Fibroblast of skin of right biceps (primary cell): ENCODE measurements at regions not wholly inside any gene's neighbourhood (a gene's known extent, or its start where the extent isn't known, plus 50 kb on each side); places are given as distances from the start of the nearest gene placed in this dataset.
"Not testable (repeated sequence)": the region's sequence is repeated elsewhere in the genome, so short reads cannot be mapped to it uniquely, and the experiment has no call there.

ENCODE experiments used
- DNase-seq: peaks from one replicate; pipeline ENCODE4 v3.0.0-alpha.2; 2013

GRCh38 chrX:113287761-113288160, 447.1 kb upstream of the AMOT start:
- no peak for DNase-seq

GRCh38 chrX:113275804-113276203, 435.2 kb upstream of the AMOT start:
- DNase-seq = no peak

GRCh38 chrX:113274791-113275190, 434.2 kb upstream of the AMOT start:
- no peak for DNase-seq

- DNase-seq = no peak
Observed at GRCh38 chrX:113274345-113274744, 433.7 kb upstream of the AMOT start.

GRCh38 chrX:113269203-113269602, 428.6 kb upstream of the AMOT start:
- DNase-seq = no peak

GRCh38 chrX:113260474-113260873, 419.8 kb upstream of the AMOT start:
- DNase-seq = no peak

GRCh38 chrX:113222305-113222704, 381.7 kb upstream of the AMOT start:
- DNase-seq = no peak

- no peak for DNase-seq
Observed at GRCh38 chrX:113212052-113212451, 371.4 kb upstream of the AMOT start.

GRCh38 chrX:113202601-113203000, 362.0 kb upstream of the AMOT start:
- DNase-seq = no peak

GRCh38 chrX:113195949-113196348, 355.3 kb upstream of the AMOT start:
- DNase-seq = no peak

- no peak for DNase-seq
Observed at GRCh38 chrX:113192418-113192817, 351.8 kb upstream of the AMOT start.

GRCh38 chrX:113157496-113157895, 316.9 kb upstream of the AMOT start:
- DNase-seq = no peak

GRCh38 chrX:113154315-113154714, 313.7 kb upstream of the AMOT start:
- DNase-seq = not testable (repeated sequence)

- DNase-seq = no peak
Observed at GRCh38 chrX:113136836-113137235, 296.2 kb upstream of the AMOT start.

GRCh38 chrX:113133316-113133715, 292.7 kb upstream of the AMOT start:
- no peak for DNase-seq

- no peak for DNase-seq
Observed at GRCh38 chrX:113124693-113125092, 284.1 kb upstream of the AMOT start.

GRCh38 chrX:113075521-113075920, 234.9 kb upstream of the AMOT start:
- DNase-seq = no peak

GRCh38 chrX:113059714-113060113, 219.1 kb upstream of the AMOT start:
- peak; percentile 5 for DNase-seq

GRCh38 chrX:113058634-113059033, 218.0 kb upstream of the AMOT start:
- peak; percentile 3 for DNase-seq

GRCh38 chrX:113048896-113049295, 208.3 kb upstream of the AMOT start:
- no peak for DNase-seq

GRCh38 chrX:113048480-113048879, 207.8 kb upstream of the AMOT start:
- DNase-seq = no peak

- DNase-seq = no peak
Observed at GRCh38 chrX:113033966-113034680, 193.5 kb upstream of the AMOT start.

GRCh38 chrX:113019958-113020357, 179.3 kb upstream of the AMOT start:
- no peak for DNase-seq

- DNase-seq = no peak
Observed at GRCh38 chrX:113009837-113010236, 169.2 kb upstream of the AMOT start.

- no peak for DNase-seq
Observed at GRCh38 chrX:113009029-113009428, 168.4 kb upstream of the AMOT start.
